ENCODE measurements at regions not wholly inside any gene's neighbourhood (a gene's known extent, or its start where the extent isn't known, plus 50 kb on each side); places are given as distances from the start of the nearest gene placed in this dataset.

GRCh38 chr13:63979951-63980350 is 2564.3 kb upstream of the PCDH20 start:
- no peak overlapping the region for H3K27ac ChIP-seq
- no peak overlapping the region for H3K9ac ChIP-seq (ENCODE audit: low read depth in 2 of 2, low read length in 2 of 2)
- H3K36me3 ChIP-seq: no peaks in the 10 kb centered on the region
- DNase-seq: no peak
- H3K4me1 ChIP-seq: no peaks in the 10 kb centered on the region
- intact Hi-C loops (cut with DNase I): no loop called here
- no peak overlapping the region for H3K4me3 ChIP-seq
- H3K27me3 ChIP-seq: no peaks in the 10 kb centered on the region
- TF ChIP-seq, protein P1, sequence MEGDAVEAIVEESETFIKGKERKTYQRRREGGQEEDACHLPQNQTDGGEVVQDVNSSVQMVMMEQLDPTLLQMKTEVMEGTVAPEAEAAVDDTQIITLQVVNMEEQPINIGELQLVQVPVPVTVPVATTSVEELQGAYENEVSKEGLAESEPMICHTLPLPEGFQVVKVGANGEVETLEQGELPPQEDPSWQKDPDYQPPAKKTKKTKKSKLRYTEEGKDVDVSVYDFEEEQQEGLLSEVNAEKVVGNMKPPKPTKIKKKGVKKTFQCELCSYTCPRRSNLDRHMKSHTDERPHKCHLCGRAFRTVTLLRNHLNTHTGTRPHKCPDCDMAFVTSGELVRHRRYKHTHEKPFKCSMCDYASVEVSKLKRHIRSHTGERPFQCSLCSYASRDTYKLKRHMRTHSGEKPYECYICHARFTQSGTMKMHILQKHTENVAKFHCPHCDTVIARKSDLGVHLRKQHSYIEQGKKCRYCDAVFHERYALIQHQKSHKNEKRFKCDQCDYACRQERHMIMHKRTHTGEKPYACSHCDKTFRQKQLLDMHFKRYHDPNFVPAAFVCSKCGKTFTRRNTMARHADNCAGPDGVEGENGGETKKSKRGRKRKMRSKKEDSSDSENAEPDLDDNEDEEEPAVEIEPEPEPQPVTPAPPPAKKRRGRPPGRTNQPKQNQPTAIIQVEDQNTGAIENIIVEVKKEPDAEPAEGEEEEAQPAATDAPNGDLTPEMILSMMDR (IDR thresholded peaks at IDR 0.05): no peak
- no peaks in the 10 kb centered on the region for H3K9me3 ChIP-seq

GRCh38 chr13:63972328-63972727 is 2556.7 kb upstream of the PCDH20 start:
- Histone ChIP-seq H3K36me3 (no peaks in the 10 kb centered on the region), H3K4me3 (no peak overlapping the region), H3K9ac (ENCODE audit: low read depth in 2 of 2, low read length in 2 of 2) (no peak overlapping the region), H3K27ac (no peak overlapping the region), H3K27me3 (no peaks in the 10 kb centered on the region), H3K9me3 (no peaks in the 10 kb centered on the region), H3K4me1 (no peaks in the 10 kb centered on the region)
- intact Hi-C loops (cut with DNase I): no loop called here
- no peak for DNase-seq
- TF ChIP-seq, protein P1 (IDR thresholded peaks at IDR 0.05): no peak

- Histone ChIP-seq H3K27me3 (no peaks in the 10 kb centered on the region), H3K4me1 (no peaks in the 10 kb centered on the region), H3K9ac (ENCODE audit: low read depth in 2 of 2, low read length in 2 of 2) (no peak overlapping the region), H3K27ac (no peak overlapping the region), H3K36me3 (no peaks in the 10 kb centered on the region), H3K9me3 (no peaks in the 10 kb centered on the region), H3K4me3 (no peak overlapping the region)
- intact Hi-C loops (cut with DNase I): no loop called here
- TF ChIP-seq, protein P1 (IDR thresholded peaks at IDR 0.05): no peak
- DNase-seq: no peak
These were observed 2539.0 kb upstream of the PCDH20 start for GRCh38 chr13:63954683-63955082.

DNA sequence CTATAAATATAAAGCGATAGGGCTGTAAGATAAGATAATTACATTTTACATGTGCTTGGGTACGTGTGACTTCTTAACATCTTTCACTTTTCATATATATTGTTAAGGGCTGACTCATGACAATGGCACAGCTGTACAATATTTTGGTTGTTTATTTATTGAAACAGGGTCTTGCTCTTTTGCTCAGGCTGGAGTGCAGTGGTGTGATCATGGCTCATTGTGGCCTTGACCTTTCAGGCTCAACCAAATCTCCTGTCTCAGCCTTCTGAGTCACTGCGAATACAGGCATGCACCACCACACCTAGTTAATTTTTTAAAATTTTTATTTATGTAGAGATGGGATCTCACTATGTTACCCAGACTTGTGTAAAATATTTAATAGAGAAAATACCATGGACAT is 2532.4 kb upstream of the PCDH20 start:
- Histone ChIP-seq H3K4me1 (no peaks in the 10 kb centered on the region), H3K27me3 (no peaks in the 10 kb centered on the region), H3K9me3 (no peaks in the 10 kb centered on the region), H3K9ac (ENCODE audit: low read depth in 2 of 2, low read length in 2 of 2) (no peak overlapping the region), H3K4me3 (no peak overlapping the region), H3K36me3 (no peaks in the 10 kb centered on the region), H3K27ac (no peak overlapping the region)
- TF ChIP-seq, protein P1 (IDR thresholded peaks at IDR 0.05): no peak
- intact Hi-C loops (cut with DNase I): no loop called here
- no peak for DNase-seq

DNA sequence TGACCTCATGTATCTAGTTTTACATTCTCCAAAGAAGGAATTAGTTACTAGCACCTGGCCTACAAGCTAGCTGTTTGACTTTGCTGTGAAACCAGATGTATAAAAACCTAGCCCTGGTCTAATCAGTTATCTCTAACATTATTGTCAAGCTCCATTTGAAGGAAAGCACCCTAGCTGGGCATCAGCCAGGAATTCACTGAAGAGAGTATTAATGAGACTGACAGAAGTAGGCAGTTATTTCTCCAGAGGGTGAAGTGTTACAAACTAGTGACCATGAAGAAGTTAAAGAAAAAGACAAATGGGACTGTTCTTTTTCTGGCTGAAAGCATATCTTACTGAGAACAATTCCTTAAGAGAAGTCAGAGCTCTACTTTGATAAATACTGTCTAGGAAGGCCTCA is 2529.3 kb upstream of the PCDH20 start:
- Histone ChIP-seq H3K9ac (ENCODE audit: low read depth in 2 of 2, low read length in 2 of 2) (no peak overlapping the region), H3K4me3 (no peak overlapping the region), H3K27ac (no peak overlapping the region), H3K36me3 (no peaks in the 10 kb centered on the region), H3K27me3 (no peaks in the 10 kb centered on the region), H3K9me3 (no peaks in the 10 kb centered on the region), H3K4me1 (no peaks in the 10 kb centered on the region)
- TF ChIP-seq, protein P1 (IDR thresholded peaks at IDR 0.05): no peak
- DNase-seq: no peak
- intact Hi-C loops (cut with DNase I): no loop called here

DNA sequence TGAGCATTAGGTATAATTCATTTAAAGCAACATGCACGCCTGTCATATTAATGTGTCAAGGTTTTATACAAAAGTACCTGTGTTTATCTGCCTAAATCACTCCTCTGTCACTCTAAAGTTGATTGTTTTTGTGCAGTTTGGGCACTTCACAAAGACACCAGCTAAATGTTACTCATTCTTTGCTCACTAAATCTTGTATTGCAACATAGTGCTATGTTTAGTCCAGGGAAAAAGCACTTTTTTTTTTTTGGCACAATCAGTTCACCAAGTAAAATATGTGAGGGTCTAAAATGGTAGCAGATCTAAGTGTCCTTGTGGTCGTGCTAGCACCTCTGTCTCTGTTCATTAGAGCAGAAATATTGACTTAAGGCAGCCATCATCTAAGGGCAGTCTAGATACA is 2526.7 kb upstream of the PCDH20 start:
- Histone ChIP-seq H3K27ac (no peak overlapping the region), H3K4me3 (no peak overlapping the region), H3K9ac (ENCODE audit: low read depth in 2 of 2, low read length in 2 of 2) (no peak overlapping the region), H3K27me3 (no peaks in the 10 kb centered on the region), H3K4me1 (no peaks in the 10 kb centered on the region), H3K9me3 (no peaks in the 10 kb centered on the region), H3K36me3 (no peaks in the 10 kb centered on the region)
- no peak for DNase-seq
- intact Hi-C loops (cut with DNase I): no loop called here
- TF ChIP-seq, protein P1 (IDR thresholded peaks at IDR 0.05): no peak

Data from colonic mucosa (tissue), 4 donors.